Endothelial cell of umbilical vein (primary cell): ENCODE measurements at regions not wholly inside any gene's neighbourhood (a gene's known extent, or its start where the extent isn't known, plus 50 kb on each side); places are given as distances from the start of the nearest gene placed in this dataset.

Experiments
- BruUV-seq: library from RNA; stranded (reverse); fragments of 400-500 nt; replicated peaks from 2 replicates; lab custom pipeline; 2021; lab: Mats Ljungman, UMichigan
- CTCF ChIA-PET: fragments of 300-600, 350-600 bp; sonication (Branson Sonifier 250); formaldehyde crosslinking; loops from one replicate; lab custom pipeline; 2021; ENCODE audit warnings: antibody characterized with exemption, inconsistent platforms; lab: Charles Lee
- POLR2A ChIA-PET: fragments of 300-600, 350-600 bp; sonication (Branson Sonifier 250); formaldehyde crosslinking; loops from one replicate; lab custom pipeline; 2021; ENCODE audit warnings: antibody characterized with exemption, inconsistent platforms; lab: Charles Lee
- DNase-seq: peaks from one replicate; pipeline ENCODE4 v3.0.0-alpha.2; 2011; ENCODE audit warnings: low read depth, low spot score
- FAIRE-seq: peaks from 2 replicates; lab custom pipeline; 2011; peaks lifted over from hg19 to GRCh38; lab: Jason Lieb, UNC
- H2AFZ ChIP-seq: 2 replicates; pipeline ENCODE4 v1.6.0; 2012; ENCODE audit warnings: low read depth, low read length, control low read depth, inconsistent platforms
- H3K27ac ChIP-seq: 2 replicates; pipeline ENCODE4 v1.5.1; 2011; ENCODE audit warnings: low read depth, mild to moderate bottlenecking, control low read depth, low read length, moderate library complexity; ENCODE audit not compliant: insufficient read depth
- H3K27me3 ChIP-seq, 2 experiments: 2 replicates each; pipeline versions ENCODE4 v1.6.0 to v1.6.1; 2011; ENCODE audit warnings: low read length in 2 of 2, mixed read lengths in 1 of 2; ENCODE audit not compliant: control insufficient read depth in 2 of 2, insufficient read depth in 2 of 2
- H3K36me3 ChIP-seq, 2 experiments: 2 replicates in 1 of 2; 3 replicates in 1 of 2; pipeline ENCODE4 v1.5.1; 2011; ENCODE audit warnings: low read length in 2 of 2, mild to moderate bottlenecking in 1 of 2, moderate library complexity in 1 of 2; ENCODE audit not compliant: control insufficient read depth in 2 of 2, insufficient read depth in 2 of 2; ENCODE audit errors: extremely low read depth in 1 of 2
- H3K4me1 ChIP-seq: 3 replicates; pipeline ENCODE4 v1.5.1; 2011; ENCODE audit warnings: mild to moderate bottlenecking, low read length; ENCODE audit not compliant: control insufficient read depth, insufficient read depth; ENCODE audit errors: extremely low read depth
- H3K4me2 ChIP-seq: 2 replicates; pipeline ENCODE4 v1.6.1; 2011; ENCODE audit warnings: low read length, control low read depth, mixed read lengths; ENCODE audit not compliant: insufficient read depth
- H3K4me3 ChIP-seq, 3 experiments: fragments of 200-600 bp in 1 of 3; sonication (generic), shearing (Covaris generic) in 1 of 3; replicated peaks in 1 of 3; 2 replicates each; pipeline ENCODE4 v1.5.1; 2011 to 2016; ENCODE audit warnings: control low read depth in 3 of 3, low read length in 3 of 3, mild to moderate bottlenecking in 2 of 3, inconsistent platforms in 1 of 3, low read depth in 1 of 3, moderate library complexity in 1 of 3; ENCODE audit not compliant: insufficient read depth in 1 of 3
- H3K79me2 ChIP-seq: 2 replicates; pipeline ENCODE4 v1.6.0; 2012; ENCODE audit warnings: low read length, inconsistent platforms; ENCODE audit not compliant: control insufficient read depth, insufficient read depth
- H3K9ac ChIP-seq: replicated peaks from 2 replicates; pipeline ENCODE3; 2011; ENCODE audit warnings: low read length, control low read depth; ENCODE audit not compliant: insufficient read depth; ENCODE audit errors: extremely low read depth
- H3K9me1 ChIP-seq: replicated peaks from 3 replicates; pipeline ENCODE4 v1.6.0; 2011; ENCODE audit warnings: mild to moderate bottlenecking, low read length; ENCODE audit not compliant: control insufficient read depth, insufficient read depth; ENCODE audit errors: extremely low read depth
- H3K9me3 ChIP-seq: replicated peaks from 2 replicates; pipeline ENCODE4 v1.5.1; 2012; ENCODE audit warnings: low read length, inconsistent platforms; ENCODE audit not compliant: control insufficient read depth, insufficient read depth
- H4K20me1 ChIP-seq: replicated peaks from 2 replicates; pipeline ENCODE3; 2011; ENCODE audit warnings: mild to moderate bottlenecking, low read length; ENCODE audit not compliant: control insufficient read depth, insufficient read depth; ENCODE audit errors: extremely low read depth
- CTCF ChIP-seq, 2 donors: IDR thresholded peaks; 1 replicate in 1 of 2; 2 replicates in 1 of 2; pipeline ENCODE4 v1.5.1; 2011; ENCODE audit warnings: low read length in 2 of 2, mild to moderate bottlenecking in 2 of 2, moderate library complexity in 2 of 2, control low read depth in 1 of 2, inconsistent platforms in 1 of 2, low read depth in 1 of 2; ENCODE audit not compliant: insufficient read depth in 1 of 2; ENCODE audit errors: extremely low read depth in 1 of 2
- EZH2 ChIP-seq: IDR thresholded peaks from 2 replicates; pipeline ENCODE4 v1.6.1; 2012; ENCODE audit warnings: borderline replicate concordance, low read depth, mild to moderate bottlenecking, moderate library complexity, low read length, inconsistent platforms; ENCODE audit not compliant: severe bottlenecking
- FOS ChIP-seq: IDR thresholded peaks from 2 replicates; pipeline ENCODE4 v1.6.1; 2011; ENCODE audit warnings: mild to moderate bottlenecking, low read length, moderate library complexity, borderline replicate concordance; ENCODE audit not compliant: insufficient read depth
- GATA2 ChIP-seq: IDR thresholded peaks from 2 replicates; pipeline ENCODE4 v1.7.0; 2011; ENCODE audit warnings: low read depth, mild to moderate bottlenecking, moderate library complexity, mixed read lengths, low read length; ENCODE audit not compliant: insufficient read length, insufficient read depth
- JUN ChIP-seq: IDR thresholded peaks from 2 replicates; pipeline ENCODE4 v1.6.1; 2011; ENCODE audit warnings: borderline replicate concordance, low read depth; ENCODE audit not compliant: insufficient read length, insufficient read depth
- MAX ChIP-seq: IDR thresholded peaks from 2 replicates; pipeline ENCODE4 v1.6.1; 2011; ENCODE audit not compliant: insufficient read depth, insufficient read length
- MYC ChIP-seq: IDR thresholded peaks from one replicate; pipeline ENCODE4 v1.6.1; 2011; ENCODE audit warnings: mild to moderate bottlenecking, low read depth, low read length
- POLR2A ChIP-seq: IDR thresholded peaks from 2 replicates; pipeline ENCODE4 v1.6.1; 2012; ENCODE audit warnings: low read depth, mild to moderate bottlenecking, control low read depth, low read length
- POLR2AphosphoS5 ChIP-seq: IDR thresholded peaks from 2 replicates; pipeline ENCODE4 v1.6.1; 2012; ENCODE audit warnings: low read depth, mild to moderate bottlenecking, control low read depth, low read length, moderate library complexity; ENCODE audit not compliant: insufficient read depth
- dilution Hi-C: fragments of 300-500 bp; cut with MboI; formaldehyde crosslinking; loops from one replicate; pipeline ENCODE4 v1.15.0; 2019; ENCODE audit warnings: low sequenced_read_pairs; ENCODE audit not compliant: extremely low pct_ligation_motif_present
- intact Hi-C: fragments of 100-400 bp; cut with micrococcal nuclease; formaldehyde crosslinking; loops from one replicate; pipeline ENCODE4 v1.10.0; 2022

GRCh38 chr12:132427999-132428935 lies 61.7 kb upstream of the FBRSL1 start:
- no peak overlapping the region for H3K4me2 ChIP-seq
- ChIA-PET POLR2A (no interaction called here), CTCF (interaction anchor here (0.8 to 3.1 kb wide), 4 partner anchors 91 to 187 kb away, joined by 3 to 11 read pairs (median 4); no protein-coding TSS in a partner anchor)
- no peaks in the 10 kb centered on the region for H3K36me3 ChIP-seq
- no peaks in the 10 kb centered on the region for H3K9me3 ChIP-seq
- H3K4me1 ChIP-seq, result no peaks in the 10 kb centered on the region
- peaks cover 0 to 1% of the 10 kb centered on the region in 2 experiments for H3K27me3 ChIP-seq
- H4K20me1 ChIP-seq, result no peaks in the 10 kb centered on the region
- no peak overlapping the region for H3K4me3 ChIP-seq
- no peaks in the 10 kb centered on the region for H3K79me2 ChIP-seq
- TF ChIP-seq GATA2 (no peak), MAX (no peak), JUN (no peak), FOS (no peak), CTCF (IDR thresholded peaks at IDR 0.05; ENCODE audit: extremely low read depth in 1 of 2, insufficient read depth in 1 of 2, low read depth in 1 of 2, low read length in 2 of 2) (no peak), EZH2 (no peak), POLR2A (no peak), MYC (no peak), POLR2AphosphoS5 (no peak)
- no TSS peak for BruUV-seq
- no peaks in the 10 kb centered on the region for H3K9me1 ChIP-seq
- DNase-seq, result no peak
- no peak for FAIRE-seq
- no peak overlapping the region for H2AFZ ChIP-seq
- dilution Hi-C loops, result no loop called here
- no peak overlapping the region for H3K27ac ChIP-seq
- intact Hi-C loops, result no loop called here
- no peak overlapping the region for H3K9ac ChIP-seq
